Activated CD8-positive, alpha-beta T cell treated with anti-CD3 and anti-CD28 coated beads for 36 hours (primary cell): ENCODE measurements at regions not wholly inside any gene's neighbourhood (a gene's known extent, or its start where the extent isn't known, plus 50 kb on each side); places are given as distances from the start of the nearest gene placed in this dataset.

Source experiments
- ATAC-seq: fragments of 200-7000 bp; cut with Tn5 transposase; one replicate; pipeline ENCODE4 v1.10.0; 2021; ENCODE audit warnings: mild to moderate bottlenecking, moderate library complexity
- CTCF ChIA-PET: fragments of 350-600 bp; sonication (Branson Sonifier 250); formaldehyde crosslinking; loops from one replicate; lab custom pipeline; 2021; ENCODE audit warnings: antibody characterized with exemption; lab: Charles Lee
- POLR2A ChIA-PET: fragments of 350-600 bp; sonication (Branson Sonifier 250); formaldehyde crosslinking; loops from one replicate; lab custom pipeline; 2021; ENCODE audit warnings: antibody characterized with exemption; lab: Charles Lee
- DNase-seq: peaks from one replicate; pipeline ENCODE4 v3.0.0-alpha.2; 2020
- H3K27ac Mint-ChIP-seq: one replicate; pipeline ENCODE4 v1.8.0; 2021; ENCODE audit warnings: mild to moderate bottlenecking, mixed read lengths
- H3K27me3 Mint-ChIP-seq: one replicate; pipeline ENCODE4 v1.8.0; 2021; ENCODE audit warnings: mixed read lengths
- H3K36me3 Mint-ChIP-seq: one replicate; pipeline ENCODE4 v1.8.0; 2021; ENCODE audit warnings: low read depth, mixed read lengths
- H3K4me1 Mint-ChIP-seq: one replicate; pipeline ENCODE4 v1.8.0; 2021; ENCODE audit warnings: low read depth, mixed read lengths
- H3K4me3 Mint-ChIP-seq: one replicate; pipeline ENCODE4 v1.8.0; 2021; ENCODE audit warnings: mild to moderate bottlenecking, moderate library complexity, mixed read lengths
- H3K9me3 Mint-ChIP-seq: one replicate; pipeline ENCODE4 v1.8.0; 2021; ENCODE audit warnings: mixed read lengths
- intact Hi-C: fragments of 100-400 bp; cut with micrococcal nuclease; formaldehyde crosslinking; loops from one replicate; pipeline ENCODE4 v1.10.0; 2022
- TF ChIP-seq, protein P1 (sequence below): fragments of 200-600 bp; IDR thresholded peaks from one replicate; pipeline ENCODE4 v1.8.0; 2022; ENCODE audit warnings: antibody characterized with exemption, mild to moderate bottlenecking

- Mint-ChIP-seq H3K27me3 (no peaks in the 10 kb centered on the region), H3K27ac (no peak overlapping the region), H3K4me1 (no peaks in the 10 kb centered on the region), H3K4me3 (no peak overlapping the region), H3K9me3 (peaks cover 9% of the 10 kb centered on the region), H3K36me3 (no peaks in the 10 kb centered on the region)
- DNase-seq (no peak), ATAC-seq (no peak)
- TF ChIP-seq, protein P1, sequence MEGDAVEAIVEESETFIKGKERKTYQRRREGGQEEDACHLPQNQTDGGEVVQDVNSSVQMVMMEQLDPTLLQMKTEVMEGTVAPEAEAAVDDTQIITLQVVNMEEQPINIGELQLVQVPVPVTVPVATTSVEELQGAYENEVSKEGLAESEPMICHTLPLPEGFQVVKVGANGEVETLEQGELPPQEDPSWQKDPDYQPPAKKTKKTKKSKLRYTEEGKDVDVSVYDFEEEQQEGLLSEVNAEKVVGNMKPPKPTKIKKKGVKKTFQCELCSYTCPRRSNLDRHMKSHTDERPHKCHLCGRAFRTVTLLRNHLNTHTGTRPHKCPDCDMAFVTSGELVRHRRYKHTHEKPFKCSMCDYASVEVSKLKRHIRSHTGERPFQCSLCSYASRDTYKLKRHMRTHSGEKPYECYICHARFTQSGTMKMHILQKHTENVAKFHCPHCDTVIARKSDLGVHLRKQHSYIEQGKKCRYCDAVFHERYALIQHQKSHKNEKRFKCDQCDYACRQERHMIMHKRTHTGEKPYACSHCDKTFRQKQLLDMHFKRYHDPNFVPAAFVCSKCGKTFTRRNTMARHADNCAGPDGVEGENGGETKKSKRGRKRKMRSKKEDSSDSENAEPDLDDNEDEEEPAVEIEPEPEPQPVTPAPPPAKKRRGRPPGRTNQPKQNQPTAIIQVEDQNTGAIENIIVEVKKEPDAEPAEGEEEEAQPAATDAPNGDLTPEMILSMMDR, result no peak
- POLR2A ChIA-PET, result no interaction called here
- CTCF ChIA-PET, result no interaction called here
- intact Hi-C loops, result no loop called here
Observed at GRCh38 chr4:160129439-160129838, 1026.6 kb downstream of the RAPGEF2 start.

GRCh38 chr4:160136021-160136420, 1033.1 kb downstream of the RAPGEF2 start:
- ATAC-seq (no peak), DNase-seq (no peak)
- H3K4me1 Mint-ChIP-seq, result no peaks in the 10 kb centered on the region
- TF ChIP-seq, protein P1, result no peak
- peaks cover 12% of the 10 kb centered on the region for H3K9me3 Mint-ChIP-seq
- H3K27ac Mint-ChIP-seq, result no peak overlapping the region
- CTCF ChIA-PET, result no interaction called here
- intact Hi-C loops, result no loop called here
- POLR2A ChIA-PET, result no interaction called here
- H3K36me3 Mint-ChIP-seq, result no peaks in the 10 kb centered on the region
- no peaks in the 10 kb centered on the region for H3K27me3 Mint-ChIP-seq
- H3K4me3 Mint-ChIP-seq, result no peak overlapping the region

- ChIA-PET CTCF (no interaction called here), POLR2A (no interaction called here)
- ATAC-seq (no peak), DNase-seq (no peak)
- no peaks in the 10 kb centered on the region for H3K36me3 Mint-ChIP-seq
- H3K4me1 Mint-ChIP-seq, result no peaks in the 10 kb centered on the region
- H3K27ac Mint-ChIP-seq, result no peak overlapping the region
- peaks cover 1% of the 10 kb centered on the region for H3K9me3 Mint-ChIP-seq
- intact Hi-C loops, result no loop called here
- H3K27me3 Mint-ChIP-seq, result no peaks in the 10 kb centered on the region
- TF ChIP-seq, protein P1, result no peak
- no peak overlapping the region for H3K4me3 Mint-ChIP-seq
Observed at GRCh38 chr4:160141206-160141605, 1038.3 kb downstream of the RAPGEF2 start.

DNA sequence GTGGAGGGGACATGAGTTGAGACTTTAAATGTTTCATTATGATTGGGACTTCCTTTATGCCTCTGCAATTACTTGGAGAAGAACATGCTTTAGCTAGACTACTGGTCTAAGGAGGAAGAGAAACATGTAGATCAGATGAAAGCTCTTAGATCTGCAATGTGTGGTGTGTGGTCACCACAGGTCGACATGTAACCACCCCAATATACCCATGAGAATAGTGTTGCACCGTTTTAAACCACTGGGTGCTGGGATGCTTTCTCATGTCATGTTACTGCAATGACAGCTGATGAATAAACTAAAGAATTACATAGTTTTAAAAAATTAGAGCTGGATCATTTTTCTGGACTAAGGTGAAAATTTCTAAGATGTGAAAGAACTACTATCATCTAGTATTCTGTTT, 1039.7 kb downstream of the RAPGEF2 start:
- no peak overlapping the region for H3K27ac Mint-ChIP-seq
- no peak overlapping the region for H3K4me3 Mint-ChIP-seq
- ChIA-PET CTCF (no interaction called here), POLR2A (no interaction called here)
- intact Hi-C loops, result no loop called here
- TF ChIP-seq, protein P1, result no peak
- H3K36me3 Mint-ChIP-seq, result no peaks in the 10 kb centered on the region
- DNase-seq, result no peak
- no peaks in the 10 kb centered on the region for H3K27me3 Mint-ChIP-seq
- no peak for ATAC-seq
- peaks cover 1% of the 10 kb centered on the region for H3K9me3 Mint-ChIP-seq
- no peaks in the 10 kb centered on the region for H3K4me1 Mint-ChIP-seq

- TF ChIP-seq, protein P1, result no peak
- no peak overlapping the region for H3K4me3 Mint-ChIP-seq
- ChIA-PET POLR2A (no interaction called here), CTCF (no interaction called here)
- no peak for DNase-seq
- no peak overlapping the region for H3K27ac Mint-ChIP-seq
- H3K36me3 Mint-ChIP-seq, result no peaks in the 10 kb centered on the region
- intact Hi-C loops, result no loop called here
- no peak for ATAC-seq
- no peaks in the 10 kb centered on the region for H3K27me3 Mint-ChIP-seq
- H3K9me3 Mint-ChIP-seq, result peaks cover 1% of the 10 kb centered on the region
- H3K4me1 Mint-ChIP-seq, result no peaks in the 10 kb centered on the region
Observed at GRCh38 chr4:160143574-160143973, 1040.7 kb downstream of the RAPGEF2 start.
